Nephron progenitor cell (in vitro differentiated cells): ENCODE measurements at regions not wholly inside any gene's neighbourhood (a gene's known extent, or its start where the extent isn't known, plus 50 kb on each side); places are given as distances from the start of the nearest gene placed in this dataset.

Source experiments
- DNase-seq: peaks from one replicate; pipeline ENCODE4 v3.0.0; 2021
- H3K27ac Mint-ChIP-seq: 2 replicates; pipeline ENCODE4 v1.8.0; 2021; ENCODE audit warnings: mild to moderate bottlenecking, moderate library complexity, mixed read lengths
- H3K27me3 Mint-ChIP-seq: 2 replicates; pipeline ENCODE4 v1.8.0; 2021; ENCODE audit warnings: mild to moderate bottlenecking, low read depth, mixed read lengths; ENCODE audit not compliant: poor library complexity
- H3K36me3 Mint-ChIP-seq: 2 replicates; pipeline ENCODE4 v1.8.0; 2021; ENCODE audit warnings: low read depth, mixed read lengths
- H3K4me1 Mint-ChIP-seq: 2 replicates; pipeline ENCODE4 v1.8.0; 2021; ENCODE audit warnings: mixed read lengths
- H3K4me3 Mint-ChIP-seq: 2 replicates; pipeline ENCODE4 v1.8.0; 2021; ENCODE audit warnings: mild to moderate bottlenecking, moderate library complexity, mixed read lengths
- H3K9me3 Mint-ChIP-seq: 2 replicates; pipeline ENCODE4 v1.8.0; 2021; ENCODE audit warnings: mild to moderate bottlenecking, moderate library complexity, mixed read lengths
- TF ChIP-seq, protein P1 (sequence below): fragments of 200-600 bp; sonication (generic); IDR thresholded peaks from 2 replicates; pipeline ENCODE4 v1.5.0; 2021; ENCODE audit warnings: antibody characterized with exemption

DNA sequence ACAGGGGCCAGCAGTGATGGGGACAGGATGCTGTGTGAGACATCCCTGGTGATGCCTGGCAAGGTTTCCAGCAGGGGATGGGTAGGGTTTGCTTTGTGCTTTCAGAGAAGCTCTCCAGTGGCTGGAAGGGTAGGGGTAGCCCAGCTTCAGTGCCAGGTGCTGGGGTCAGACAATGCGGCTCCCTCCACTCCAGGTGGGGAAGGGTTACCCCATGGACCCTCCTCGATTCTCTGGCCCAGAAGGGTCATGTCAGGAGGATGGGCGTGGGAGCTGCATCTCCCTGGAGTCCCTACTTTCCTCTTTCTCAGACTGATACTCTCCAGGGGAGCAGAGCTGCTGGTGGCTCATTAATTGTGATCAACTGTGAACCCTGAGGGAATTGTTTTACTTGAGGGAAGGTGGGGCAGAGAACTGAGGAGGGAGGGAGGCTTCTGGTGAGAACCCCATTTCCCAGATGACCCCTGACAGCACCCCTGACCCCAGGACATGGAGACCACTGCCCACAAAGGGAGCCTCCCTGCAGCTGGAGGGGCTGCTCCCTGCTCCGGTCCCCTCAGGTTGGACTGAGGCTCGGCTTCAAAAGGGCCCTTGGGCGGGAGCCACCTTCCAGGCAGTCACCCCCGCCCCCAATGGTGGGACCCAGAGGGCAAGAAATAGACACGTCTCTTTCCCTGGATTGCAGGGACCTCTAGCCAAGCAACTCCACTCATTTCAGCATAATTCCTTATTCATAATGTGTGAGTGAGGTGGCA lies 100.9 kb upstream of the BHLHE23 start:
- H3K27me3 Mint-ChIP-seq = peaks cover 91% of the 10 kb centered on the region
- H3K4me3 Mint-ChIP-seq = no peak overlapping the region
- H3K9me3 Mint-ChIP-seq = peaks cover 39% of the 10 kb centered on the region
- no peaks in the 10 kb centered on the region for H3K4me1 Mint-ChIP-seq
- H3K27ac Mint-ChIP-seq = no peak overlapping the region
- DNase-seq = no peak
- TF ChIP-seq, protein P1, sequence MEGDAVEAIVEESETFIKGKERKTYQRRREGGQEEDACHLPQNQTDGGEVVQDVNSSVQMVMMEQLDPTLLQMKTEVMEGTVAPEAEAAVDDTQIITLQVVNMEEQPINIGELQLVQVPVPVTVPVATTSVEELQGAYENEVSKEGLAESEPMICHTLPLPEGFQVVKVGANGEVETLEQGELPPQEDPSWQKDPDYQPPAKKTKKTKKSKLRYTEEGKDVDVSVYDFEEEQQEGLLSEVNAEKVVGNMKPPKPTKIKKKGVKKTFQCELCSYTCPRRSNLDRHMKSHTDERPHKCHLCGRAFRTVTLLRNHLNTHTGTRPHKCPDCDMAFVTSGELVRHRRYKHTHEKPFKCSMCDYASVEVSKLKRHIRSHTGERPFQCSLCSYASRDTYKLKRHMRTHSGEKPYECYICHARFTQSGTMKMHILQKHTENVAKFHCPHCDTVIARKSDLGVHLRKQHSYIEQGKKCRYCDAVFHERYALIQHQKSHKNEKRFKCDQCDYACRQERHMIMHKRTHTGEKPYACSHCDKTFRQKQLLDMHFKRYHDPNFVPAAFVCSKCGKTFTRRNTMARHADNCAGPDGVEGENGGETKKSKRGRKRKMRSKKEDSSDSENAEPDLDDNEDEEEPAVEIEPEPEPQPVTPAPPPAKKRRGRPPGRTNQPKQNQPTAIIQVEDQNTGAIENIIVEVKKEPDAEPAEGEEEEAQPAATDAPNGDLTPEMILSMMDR = no peak
- no peaks in the 10 kb centered on the region for H3K36me3 Mint-ChIP-seq

- TF ChIP-seq, protein P1 = no peak
- H3K27me3 Mint-ChIP-seq = peaks cover 85% of the 10 kb centered on the region
- peaks cover 2% of the 10 kb centered on the region for H3K4me1 Mint-ChIP-seq
- H3K4me3 Mint-ChIP-seq = no peak overlapping the region
- H3K36me3 Mint-ChIP-seq = no peaks in the 10 kb centered on the region
- H3K9me3 Mint-ChIP-seq = peaks cover 34% of the 10 kb centered on the region
- DNase-seq = no peak
- no peak overlapping the region for H3K27ac Mint-ChIP-seq
Measured at GRCh38 chr20:63106765-63107448, 100.1 kb upstream of the BHLHE23 start.

- TF ChIP-seq, protein P1 = no peak
- peaks cover 7% of the 10 kb centered on the region for H3K4me1 Mint-ChIP-seq
- peaks cover 28% of the 10 kb centered on the region for H3K9me3 Mint-ChIP-seq
- H3K27ac Mint-ChIP-seq = no peak overlapping the region
- DNase-seq = no peak
- no peak overlapping the region for H3K4me3 Mint-ChIP-seq
- peaks cover 78% of the 10 kb centered on the region for H3K27me3 Mint-ChIP-seq
- H3K36me3 Mint-ChIP-seq = no peaks in the 10 kb centered on the region
Measured at GRCh38 chr20:63106108-63106764, 99.5 kb upstream of the BHLHE23 start.

DNA sequence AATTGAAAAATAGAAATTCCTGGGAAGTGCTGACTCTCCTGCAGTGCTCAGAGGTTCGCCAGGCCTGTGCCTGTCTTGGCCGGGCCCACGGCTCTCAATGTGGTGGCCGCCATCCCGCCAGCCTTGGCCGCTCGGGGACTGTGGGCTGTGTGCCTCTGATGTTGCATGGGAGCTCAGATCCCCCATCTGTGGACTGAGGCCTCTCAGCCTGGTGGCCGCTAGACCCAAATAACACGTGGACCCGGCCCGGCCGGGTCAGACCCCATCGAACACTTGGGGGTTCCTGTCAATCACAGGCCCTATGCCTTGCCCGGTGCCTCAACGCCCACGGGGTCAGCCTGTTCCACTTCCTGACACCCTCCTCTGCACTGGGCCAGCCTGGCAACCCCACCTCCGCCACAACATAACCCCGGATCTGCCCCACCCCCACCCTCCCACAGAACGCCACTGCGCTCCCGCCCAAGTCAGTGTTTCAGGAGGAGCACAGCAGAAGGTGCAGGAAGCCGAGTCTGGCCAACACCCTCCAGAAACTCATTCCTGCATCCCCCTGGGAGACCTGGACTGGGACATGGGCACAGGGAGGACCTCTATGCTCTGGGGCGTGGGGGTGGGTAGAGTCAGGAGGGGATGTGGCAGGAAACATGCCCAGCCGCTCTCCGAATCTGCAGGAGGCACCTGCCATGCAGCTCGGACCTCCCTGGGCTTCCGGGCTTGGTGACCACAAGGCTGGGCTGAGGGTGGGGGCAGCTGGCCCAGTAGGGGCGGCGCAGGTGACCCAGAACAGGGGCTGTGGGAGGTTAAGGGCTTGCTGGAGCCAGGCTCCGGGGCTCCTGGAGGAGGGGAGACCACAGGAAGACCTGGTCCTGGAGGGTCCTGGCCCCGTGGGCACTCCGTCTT lies 98.7 kb upstream of the BHLHE23 start:
- no peak overlapping the region for H3K27ac Mint-ChIP-seq
- peaks cover 27% of the 10 kb centered on the region for H3K9me3 Mint-ChIP-seq
- peaks cover 7% of the 10 kb centered on the region for H3K4me1 Mint-ChIP-seq
- TF ChIP-seq, protein P1 = no peak
- H3K27me3 Mint-ChIP-seq = peaks cover 71% of the 10 kb centered on the region
- H3K4me3 Mint-ChIP-seq = no peak overlapping the region
- H3K36me3 Mint-ChIP-seq = no peaks in the 10 kb centered on the region
- DNase-seq = no peak

- Mint-ChIP-seq H3K4me3 (no peak overlapping the region), H3K27me3 (peaks cover 62% of the 10 kb centered on the region), H3K27ac (peak overlapping the region; percentile 68), H3K36me3 (no peaks in the 10 kb centered on the region), H3K9me3 (peaks cover 18% of the 10 kb centered on the region), H3K4me1 (peaks cover 7% of the 10 kb centered on the region)
- DNase-seq = no peak
- TF ChIP-seq, protein P1 = no peak
Measured at GRCh38 chr20:63104312-63105181, 97.8 kb upstream of the BHLHE23 start.
